ENCODE measurements at regions not wholly inside any gene's neighbourhood (a gene's known extent, or its start where the extent isn't known, plus 50 kb on each side); places are given as distances from the start of the nearest gene placed in this dataset.

DNA sequence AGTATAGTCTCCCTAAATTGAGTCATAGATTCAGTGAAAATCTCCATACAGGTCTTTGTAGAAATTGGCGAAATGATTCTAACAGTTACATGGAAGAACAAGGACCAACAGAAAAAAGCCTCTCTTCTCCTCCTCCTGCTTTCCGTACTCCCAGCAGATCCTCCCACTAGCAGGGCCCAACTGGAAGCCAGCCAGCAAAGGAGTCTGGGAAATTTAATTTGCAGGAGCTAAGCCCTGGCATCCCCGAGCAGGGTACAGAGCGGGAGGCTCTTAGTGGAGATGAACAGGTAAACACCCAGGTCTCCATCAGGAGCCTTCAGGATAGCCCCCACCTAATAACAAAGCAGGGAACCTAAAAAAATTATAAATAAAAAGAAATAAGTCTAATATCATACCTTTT, 1473.8 kb downstream of the TBC1D22A start:
- TF ChIP-seq CTCF (IDR thresholded peaks at IDR 0.05): no peak
- TF ChIP-seq POLR2A (IDR thresholded peaks at IDR 0.05): no peak

Measured in esophagus squamous epithelium (tissue), 4 donors.